ENCODE measurements at regions not wholly inside any gene's neighbourhood (a gene's known extent, or its start where the extent isn't known, plus 50 kb on each side); places are given as distances from the start of the nearest gene placed in this dataset.

DNA sequence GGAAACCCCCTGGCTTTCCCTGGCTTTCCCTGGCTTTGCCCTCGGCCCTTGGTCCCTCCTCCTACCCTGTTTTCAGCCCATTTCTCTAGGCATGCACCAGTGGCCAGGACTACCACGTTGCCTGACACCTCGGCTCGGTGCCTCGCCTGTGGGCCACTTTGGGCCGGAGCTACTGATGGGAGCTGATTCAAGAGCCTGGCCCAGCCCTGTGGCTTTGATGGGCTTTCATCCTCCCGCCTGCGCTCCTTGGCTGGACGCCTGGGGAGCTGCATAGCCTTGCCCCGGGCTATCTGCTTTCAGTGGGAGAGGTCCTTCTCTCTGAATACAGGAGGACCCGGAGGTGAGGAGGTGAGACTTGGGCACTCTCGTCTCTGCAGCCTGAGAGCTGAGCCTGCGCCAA, 192.7 kb upstream of the HES1 start:
- Mint-ChIP-seq H3K9me3 (no peaks in the 10 kb centered on the region), H3K27ac (no peak overlapping the region), H3K4me3 (no peak overlapping the region), H3K27me3 (ENCODE audit: low read depth) (peaks cover 25% of the 10 kb centered on the region), H3K4me1 (ENCODE audit: low read depth) (no peaks in the 10 kb centered on the region), H3K36me3 (ENCODE audit: insufficient read depth in 2 of 2) (no peaks in the 10 kb centered on the region)
- no peak for DNase-seq
- no peak for ATAC-seq (replicated peaks in 1 of 2)

DNA sequence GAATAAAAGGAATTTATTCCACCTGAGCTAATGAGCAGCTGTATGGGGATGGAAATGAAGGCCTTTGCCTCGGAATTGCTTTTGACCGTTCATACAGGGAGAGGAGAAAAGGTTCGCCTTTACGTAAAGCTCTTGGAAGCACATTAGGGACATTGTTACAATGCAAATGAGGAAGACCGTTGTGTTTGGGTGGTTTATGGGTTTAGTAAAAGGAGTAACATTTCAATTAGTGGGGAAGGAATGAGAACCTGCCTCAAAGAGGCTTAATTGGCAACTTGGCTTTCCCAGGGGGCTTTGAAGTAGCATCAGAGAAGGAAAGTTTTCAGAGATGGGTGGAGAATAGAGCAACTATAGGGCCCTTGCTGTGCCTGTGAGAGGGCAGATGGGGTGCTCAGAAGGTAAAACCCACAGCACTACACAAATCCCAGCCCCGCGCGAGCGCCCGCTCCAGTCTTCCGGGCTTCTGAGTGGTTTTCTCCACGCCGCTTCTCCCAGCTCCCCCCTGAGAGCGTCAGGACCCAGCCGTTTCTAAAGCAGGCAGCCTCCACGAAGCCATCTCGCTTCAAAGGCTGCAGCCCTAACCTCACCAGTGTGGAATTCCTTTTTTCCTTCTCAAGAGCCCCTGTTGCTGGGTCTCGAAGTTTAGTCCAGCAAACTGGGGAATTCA, 192.0 kb upstream of the HES1 start:
- Mint-ChIP-seq H3K27me3 (ENCODE audit: low read depth) (peaks cover 33% of the 10 kb centered on the region), H3K4me3 (no peak overlapping the region), H3K36me3 (ENCODE audit: insufficient read depth in 2 of 2) (no peaks in the 10 kb centered on the region), H3K4me1 (ENCODE audit: low read depth) (no peaks in the 10 kb centered on the region), H3K9me3 (no peaks in the 10 kb centered on the region), H3K27ac (no peak overlapping the region)
- no peak for DNase-seq
- no peak for ATAC-seq (replicated peaks in 1 of 2)

GRCh38 chr3:193944518-193944884, 191.4 kb upstream of the HES1 start:
- H3K27me3 Mint-ChIP-seq (ENCODE audit: low read depth), result peaks cover 37% of the 10 kb centered on the region
- no peak overlapping the region for H3K27ac Mint-ChIP-seq
- H3K4me1 Mint-ChIP-seq (ENCODE audit: low read depth), result no peaks in the 10 kb centered on the region
- H3K4me3 Mint-ChIP-seq, result no peak overlapping the region
- DNase-seq (no peak), ATAC-seq (replicated peaks in 1 of 2) (no peak)
- H3K9me3 Mint-ChIP-seq, result no peaks in the 10 kb centered on the region
- no peaks in the 10 kb centered on the region for H3K36me3 Mint-ChIP-seq (ENCODE audit: insufficient read depth in 2 of 2)

- DNase-seq (no peak), ATAC-seq (replicated peaks in 1 of 2) (no peak)
- H3K4me3 Mint-ChIP-seq, result no peak overlapping the region
- H3K27me3 Mint-ChIP-seq (ENCODE audit: low read depth), result peaks cover 37% of the 10 kb centered on the region
- H3K36me3 Mint-ChIP-seq (ENCODE audit: insufficient read depth in 2 of 2), result no peaks in the 10 kb centered on the region
- H3K27ac Mint-ChIP-seq, result no peak overlapping the region
- H3K9me3 Mint-ChIP-seq, result no peaks in the 10 kb centered on the region
- H3K4me1 Mint-ChIP-seq (ENCODE audit: low read depth), result no peaks in the 10 kb centered on the region
These were observed 190.8 kb upstream of the HES1 start for GRCh38 chr3:193945143-193945542.

DNA sequence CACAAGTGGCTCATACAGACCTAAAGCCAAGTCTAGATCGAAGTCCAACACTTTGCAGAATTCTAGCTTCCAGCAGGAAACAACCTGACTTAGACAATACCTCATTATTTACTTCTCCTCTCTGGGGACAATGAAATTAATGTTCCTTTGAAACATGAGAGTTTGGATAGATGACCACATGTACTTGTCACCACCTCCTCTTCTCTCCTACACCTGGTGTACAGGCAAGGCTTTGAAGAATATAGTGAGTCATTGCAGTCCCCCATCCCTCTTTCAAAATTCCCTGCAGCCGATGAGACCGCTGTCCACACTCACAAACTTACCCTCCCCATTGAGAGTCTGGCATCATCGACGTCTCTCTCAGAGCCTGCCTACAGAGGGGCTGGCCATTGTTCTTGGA, 189.0 kb upstream of the HES1 start:
- Mint-ChIP-seq H3K4me1 (ENCODE audit: low read depth) (no peaks in the 10 kb centered on the region), H3K36me3 (ENCODE audit: insufficient read depth in 2 of 2) (no peaks in the 10 kb centered on the region), H3K4me3 (no peak overlapping the region), H3K27ac (no peak overlapping the region), H3K9me3 (no peaks in the 10 kb centered on the region), H3K27me3 (ENCODE audit: low read depth) (peaks cover 37% of the 10 kb centered on the region)
- ATAC-seq (replicated peaks in 1 of 2), result no peak
- no peak for DNase-seq

DNA sequence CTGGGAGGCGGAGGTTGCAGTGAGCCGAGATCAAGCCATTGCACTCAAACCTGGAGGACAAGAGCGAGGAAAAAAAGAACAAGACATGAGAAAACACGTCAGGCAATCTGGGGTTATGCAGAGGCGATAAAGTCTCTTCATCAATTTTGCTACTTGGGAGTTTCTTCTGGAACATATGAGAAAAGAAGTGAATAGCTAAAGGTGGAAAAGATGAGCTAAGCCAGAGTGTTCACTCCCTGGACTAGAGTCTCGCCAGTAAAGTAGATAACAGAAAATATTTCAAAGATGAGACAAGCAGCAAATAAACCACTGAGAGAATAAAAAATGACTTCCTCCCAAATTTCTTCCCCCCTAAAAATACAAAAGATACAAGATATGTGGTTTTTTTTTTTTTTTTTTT, 188.4 kb upstream of the HES1 start:
- no peaks in the 10 kb centered on the region for H3K9me3 Mint-ChIP-seq
- DNase-seq (no peak), ATAC-seq (replicated peaks in 1 of 2) (no peak)
- no peak overlapping the region for H3K27ac Mint-ChIP-seq
- no peaks in the 10 kb centered on the region for H3K4me1 Mint-ChIP-seq (ENCODE audit: low read depth)
- H3K27me3 Mint-ChIP-seq (ENCODE audit: low read depth), result peaks cover 37% of the 10 kb centered on the region
- no peaks in the 10 kb centered on the region for H3K36me3 Mint-ChIP-seq (ENCODE audit: insufficient read depth in 2 of 2)
- H3K4me3 Mint-ChIP-seq, result no peak overlapping the region

DNA sequence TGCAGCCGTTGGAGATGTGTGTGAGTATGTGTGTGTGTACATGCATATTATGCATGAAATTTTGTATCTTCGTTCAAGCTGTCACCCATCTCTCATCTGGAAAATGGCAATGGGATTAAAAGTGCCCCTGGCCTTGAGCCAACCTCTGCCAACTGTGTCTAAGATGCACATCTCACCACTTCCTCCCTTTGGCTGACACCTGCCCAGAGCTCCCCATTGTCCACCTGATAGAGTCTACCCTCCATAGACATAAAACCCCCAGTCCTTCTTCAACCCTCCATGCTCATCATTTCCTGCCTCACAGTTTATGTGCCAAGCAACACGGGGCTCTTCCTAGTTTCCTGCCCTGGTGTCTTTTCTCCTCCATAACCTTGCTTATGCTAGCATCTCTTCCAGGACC, 187.5 kb upstream of the HES1 start:
- ATAC-seq (replicated peaks in 1 of 2) (no peak), DNase-seq (no peak)
- Mint-ChIP-seq H3K9me3 (no peaks in the 10 kb centered on the region), H3K36me3 (ENCODE audit: insufficient read depth in 2 of 2) (no peaks in the 10 kb centered on the region), H3K4me3 (no peak overlapping the region), H3K27ac (no peak overlapping the region), H3K4me1 (ENCODE audit: low read depth) (no peaks in the 10 kb centered on the region), H3K27me3 (ENCODE audit: low read depth) (peaks cover 37% of the 10 kb centered on the region)

DNA sequence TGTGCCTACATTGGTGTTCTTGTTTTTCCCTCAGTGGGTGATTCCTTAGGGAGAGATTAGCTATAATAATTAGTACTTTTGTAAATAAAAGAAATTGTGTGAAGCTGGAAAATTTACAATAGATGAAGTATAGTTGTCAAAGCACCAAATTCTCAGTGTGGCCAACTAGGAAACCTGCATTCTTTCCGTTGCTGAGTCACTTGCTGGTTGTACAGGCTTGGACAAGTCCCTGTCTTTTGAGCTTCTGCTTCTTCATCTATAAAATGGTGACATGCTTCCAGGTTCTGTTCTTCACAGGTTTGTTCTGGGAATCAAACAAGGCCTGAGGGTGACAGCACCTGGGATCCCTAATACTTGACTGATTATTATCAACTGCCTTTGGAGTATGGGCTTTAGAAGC, 184.1 kb upstream of the HES1 start:
- DNase-seq (no peak), ATAC-seq (replicated peaks in 1 of 2) (no peak)
- peaks cover 6 to 9% of the 10 kb centered on the region in 2 donors for H3K36me3 Mint-ChIP-seq (ENCODE audit: insufficient read depth in 2 of 2)
- peaks cover 26% of the 10 kb centered on the region for H3K27me3 Mint-ChIP-seq (ENCODE audit: low read depth)
- H3K27ac Mint-ChIP-seq, result no peak overlapping the region
- H3K9me3 Mint-ChIP-seq, result peaks cover 3 to 15% of the 10 kb centered on the region in 2 donors
- no peaks in the 10 kb centered on the region for H3K4me1 Mint-ChIP-seq (ENCODE audit: low read depth)
- H3K4me3 Mint-ChIP-seq, result no peak overlapping the region

- ATAC-seq (replicated peaks in 1 of 2), result no peak
- Mint-ChIP-seq H3K4me3 (no peak overlapping the region), H3K36me3 (ENCODE audit: insufficient read depth in 2 of 2) (peaks cover 6 to 9% of the 10 kb centered on the region in 2 donors), H3K4me1 (ENCODE audit: low read depth) (no peaks in the 10 kb centered on the region), H3K9me3 (peaks cover 3 to 15% of the 10 kb centered on the region in 2 donors), H3K27ac (no peak overlapping the region), H3K27me3 (ENCODE audit: low read depth) (peaks cover 15% of the 10 kb centered on the region)
- no peak for DNase-seq
These were observed 181.2 kb upstream of the HES1 start for GRCh38 chr3:193954752-193955151.

DNA sequence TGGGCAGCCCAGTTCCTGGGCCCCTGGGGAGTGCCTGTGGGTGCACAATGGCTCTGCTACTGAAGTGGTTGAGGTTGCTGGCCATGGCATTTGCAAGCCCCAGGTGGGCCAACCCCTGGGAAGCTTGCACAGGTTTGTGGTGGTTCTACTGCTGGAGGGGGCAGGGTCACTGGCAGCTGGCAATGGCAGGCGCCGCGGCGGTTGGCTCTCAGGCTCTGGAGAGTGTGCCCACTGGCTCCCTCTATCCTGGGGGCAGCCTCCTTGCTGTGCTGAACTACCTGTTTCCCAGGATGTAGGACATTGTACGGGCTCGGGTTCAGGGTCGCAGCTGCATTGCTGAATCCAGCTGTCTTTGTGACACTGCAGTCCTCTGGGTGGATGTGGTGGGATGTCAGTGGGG, 180.2 kb upstream of the HES1 start:
- no peak overlapping the region for H3K4me3 Mint-ChIP-seq
- peaks cover 6 to 9% of the 10 kb centered on the region in 2 donors for H3K36me3 Mint-ChIP-seq (ENCODE audit: insufficient read depth in 2 of 2)
- H3K4me1 Mint-ChIP-seq (ENCODE audit: low read depth), result peaks cover 5% of the 10 kb centered on the region
- peaks cover 3 to 15% of the 10 kb centered on the region in 2 donors for H3K9me3 Mint-ChIP-seq
- DNase-seq, result no peak
- H3K27me3 Mint-ChIP-seq (ENCODE audit: low read depth), result peaks cover 25% of the 10 kb centered on the region
- no peak for ATAC-seq (replicated peaks in 1 of 2)
- no peak overlapping the region for H3K27ac Mint-ChIP-seq

DNA sequence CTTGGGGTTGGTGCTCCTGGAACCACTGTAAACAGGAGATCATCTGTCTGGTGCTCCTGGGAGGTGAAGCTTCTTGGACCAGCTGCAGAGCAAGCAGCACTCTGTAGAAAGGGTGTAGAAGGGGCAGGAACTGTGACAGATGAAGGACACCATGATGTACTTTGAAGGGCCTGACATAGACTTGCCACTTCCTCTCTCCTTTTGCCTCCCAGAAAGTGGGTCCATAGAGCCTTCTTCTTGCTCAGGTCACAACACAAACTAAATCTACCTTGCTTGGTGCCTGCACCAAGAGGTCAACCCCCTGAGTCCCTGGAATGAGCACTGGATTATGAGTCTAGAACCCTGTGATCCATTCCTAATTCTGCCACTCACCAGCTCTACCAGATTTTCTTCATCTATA, 176.1 kb upstream of the HES1 start:
- peaks cover 51% of the 10 kb centered on the region for H3K27me3 Mint-ChIP-seq (ENCODE audit: low read depth)
- DNase-seq, result no peak
- no peak for ATAC-seq (replicated peaks in 1 of 2)
- H3K9me3 Mint-ChIP-seq, result peaks cover 3 to 10% of the 10 kb centered on the region in 2 donors
- H3K4me3 Mint-ChIP-seq, result no peak overlapping the region
- H3K36me3 Mint-ChIP-seq (ENCODE audit: insufficient read depth in 2 of 2), result peaks cover 6% of the 10 kb centered on the region in 2 donors
- no peak overlapping the region for H3K27ac Mint-ChIP-seq
- H3K4me1 Mint-ChIP-seq (ENCODE audit: low read depth), result peaks cover 27% of the 10 kb centered on the region

- DNase-seq, result no peak
- peaks cover 0 to 3% of the 10 kb centered on the region in 2 donors for H3K36me3 Mint-ChIP-seq (ENCODE audit: insufficient read depth in 2 of 2)
- H3K9me3 Mint-ChIP-seq, result peaks cover 3 to 6% of the 10 kb centered on the region in 2 donors
- H3K4me1 Mint-ChIP-seq (ENCODE audit: low read depth), result peaks cover 32% of the 10 kb centered on the region
- ATAC-seq (replicated peaks in 1 of 2), result no peak
- H3K27me3 Mint-ChIP-seq (ENCODE audit: low read depth), result peaks cover 59% of the 10 kb centered on the region
- H3K27ac Mint-ChIP-seq, result no peak overlapping the region
- no peak overlapping the region for H3K4me3 Mint-ChIP-seq
These were observed 175.3 kb upstream of the HES1 start for GRCh38 chr3:193960487-193961274.

- ATAC-seq (replicated peaks in 1 of 2), result peak; percentile 66 to 72
- Mint-ChIP-seq H3K4me1 (ENCODE audit: low read depth) (peaks cover 32% of the 10 kb centered on the region), H3K36me3 (ENCODE audit: insufficient read depth in 2 of 2) (no peaks in the 10 kb centered on the region), H3K9me3 (no peaks in the 10 kb centered on the region), H3K27ac (peak overlapping the region; percentile 97), H3K27me3 (ENCODE audit: low read depth) (peaks cover 69% of the 10 kb centered on the region), H3K4me3 (peak overlapping the region; percentile 67 to 86)
- peak; percentile 40 to 42 for DNase-seq
These were observed 172.8 kb upstream of the HES1 start for GRCh38 chr3:193962986-193963685.

Measured in activated T-cell treated with anti-CD3 and anti-CD28 coated beads, Interleukin-2, amount 50 U/mL, for 72 hours (primary cell).